Upper lobe of left lung (tissue), 6 donors: ENCODE measurements at regions not wholly inside any gene's neighbourhood (a gene's known extent, or its start where the extent isn't known, plus 50 kb on each side); places are given as distances from the start of the nearest gene placed in this dataset.
"Not testable (repeated sequence)": the region's sequence is repeated elsewhere in the genome, so short reads cannot be mapped to it uniquely, and the experiment has no call there.

Experiments used
- ATAC-seq, 2 donors: fragments of 200-7000 bp; cut with Tn5 transposase; one replicate each; pipeline ENCODE4 v1.9.1; 2022; ENCODE audit warnings: mild to moderate bottlenecking in 2 of 2, moderate library complexity in 2 of 2; ENCODE audit not compliant: low FRiP score in 2 of 2
- DNase-seq, 2 donors: peaks; one replicate each; pipeline ENCODE4 v3.0.0-alpha.2; 2019 to 2020
- H3K27ac ChIP-seq, 4 donors: fragments of 200-600 bp; sonication (generic); one replicate each; pipeline ENCODE4 v1.5.1; 2016 to 2019
- H3K27me3 ChIP-seq, 4 donors: fragments of 200-600 bp; sonication (generic); one replicate each; pipeline ENCODE4 v1.5.1; 2017 to 2019
- H3K36me3 ChIP-seq, 4 donors: fragments of 200-600 bp; sonication (generic); one replicate each; pipeline ENCODE4 v1.5.1; 2016 to 2019
- H3K4me1 ChIP-seq, 4 donors: fragments of 200-600 bp; sonication (generic); one replicate each; pipeline ENCODE4 v1.5.1; 2018 to 2019
- H3K4me3 ChIP-seq, 4 donors: fragments of 200-600 bp; sonication (generic); one replicate each; pipeline ENCODE4 v1.5.1; 2017 to 2019; ENCODE audit warnings: mild to moderate bottlenecking in 2 of 4, moderate library complexity in 1 of 4
- H3K9me3 ChIP-seq, 4 donors: fragments of 200-600 bp; sonication (generic); one replicate each; pipeline ENCODE4 v1.5.1; 2018 to 2019
- CTCF ChIP-seq, 6 experiments: fragments of 450-650 bp in 4 of 6; fragments of 200-600 bp in 2 of 6; sonication (generic) in 2 of 6; IDR thresholded peaks; one replicate each; pipeline ENCODE4 v1.5.1; 2016 to 2019; ENCODE audit warnings: antibody characterized with exemption in 6 of 6
- EP300 ChIP-seq, 4 donors: sonication (generic); formaldehyde crosslinking; IDR thresholded peaks; one replicate each; pipeline ENCODE4 v1.5.1; 2017; ENCODE audit warnings: antibody characterized with exemption in 4 of 4, control low read depth in 2 of 4
- POLR2A ChIP-seq, 4 donors: fragments of 450-650 bp; IDR thresholded peaks; one replicate each; pipeline ENCODE4 v1.5.1; 2016 to 2017; ENCODE audit warnings: antibody characterized with exemption in 4 of 4, mild to moderate bottlenecking in 2 of 4
- POLR2AphosphoS5 ChIP-seq, 2 donors: sonication (generic); formaldehyde crosslinking; IDR thresholded peaks; one replicate each; pipeline ENCODE4 v1.5.1; 2017; ENCODE audit warnings: antibody characterized with exemption in 2 of 2
- WGBS, 2 donors: methylation state at CpG; one replicate each; pipeline ENCODE4 v1.1.5; 2017 to 2018; 5-methylcytosine and 5-hydroxymethylcytosine counted together
- donor health status: DM: no; HTN: no; CAD: no; lungs with moderate emphysema.
- donor health status: DM: no; HTN: yes; CAD: no; lungs with severe emphysema.

- Histone ChIP-seq H3K4me1 (no peaks in the 10 kb centered on the region), H3K9me3 (no peaks in the 10 kb centered on the region), H3K36me3 (no peaks in the 10 kb centered on the region), H3K27me3 (no peaks in the 10 kb centered on the region), H3K27ac (no peak overlapping the region), H3K4me3 (no peak overlapping the region)
- DNase-seq (no peak), ATAC-seq (no peak)
- WGBS, 2 donors: 88 to 95% methylated on average over 2 of the region's 2 CpGs
- TF ChIP-seq CTCF (IDR thresholded peaks at IDR 0.05): no peak
- no peak for TF ChIP-seq POLR2A (IDR thresholded peaks at IDR 0.05)
- TF ChIP-seq POLR2AphosphoS5 (IDR thresholded peaks at IDR 0.05): no peak
- no peak for TF ChIP-seq EP300 (IDR thresholded peaks at IDR 0.05)
These were observed 70.5 kb upstream of the SRD5A2 start for GRCh38 chr2:31651267-31651666.

- H3K27ac ChIP-seq: no peak overlapping the region
- H3K4me1 ChIP-seq: no peaks in the 10 kb centered on the region
- H3K27me3 ChIP-seq: no peaks in the 10 kb centered on the region
- ATAC-seq: no peak
- TF ChIP-seq POLR2A (IDR thresholded peaks at IDR 0.05) (no peak), POLR2AphosphoS5 (IDR thresholded peaks at IDR 0.05) (no peak), CTCF (IDR thresholded peaks at IDR 0.05) (no peak), EP300 (IDR thresholded peaks at IDR 0.05) (no peak)
- peak in 1 of 2 donors; percentile 44 for DNase-seq
- no peak overlapping the region for H3K4me3 ChIP-seq
- no peaks in the 10 kb centered on the region for H3K9me3 ChIP-seq
- 77 to 86% methylated on average over 5 of the region's 5 CpGs for WGBS, 2 donors
- no peaks in the 10 kb centered on the region for H3K36me3 ChIP-seq
These were observed 63.8 kb upstream of the SRD5A2 start for GRCh38 chr2:31644551-31644950.

GRCh38 chr2:31642707-31643106 is 62.0 kb upstream of the SRD5A2 start:
- Histone ChIP-seq H3K27me3 (no peaks in the 10 kb centered on the region), H3K4me3 (no peak overlapping the region), H3K36me3 (no peaks in the 10 kb centered on the region), H3K27ac (no peak overlapping the region), H3K9me3 (no peaks in the 10 kb centered on the region), H3K4me1 (no peaks in the 10 kb centered on the region)
- WGBS, 2 donors: 90 to 93% methylated on average over 1 of the region's 1 CpG
- DNase-seq: no peak
- TF ChIP-seq POLR2A (IDR thresholded peaks at IDR 0.05) (no peak), POLR2AphosphoS5 (IDR thresholded peaks at IDR 0.05) (no peak), EP300 (IDR thresholded peaks at IDR 0.05) (no peak), CTCF (IDR thresholded peaks at IDR 0.05) (no peak)
- no peak for ATAC-seq

GRCh38 chr2:31632201-31632600 is 51.5 kb upstream of the SRD5A2 start:
- H3K36me3 ChIP-seq, DNase-seq, H3K4me1 ChIP-seq, H3K4me3 ChIP-seq, H3K9me3 ChIP-seq, ATAC-seq, H3K27me3 ChIP-seq, H3K27ac ChIP-seq: not testable (repeated sequence)
- 45 to 75% methylated on average over 3 to 5 of the region's 5 CpGs for WGBS, 2 donors
